ENCODE measurements at regions not wholly inside any gene's neighbourhood (a gene's known extent, or its start where the extent isn't known, plus 50 kb on each side); places are given as distances from the start of the nearest gene placed in this dataset.

- no peak overlapping the region for H3K4me3 Mint-ChIP-seq
- peaks cover 78% of the 10 kb centered on the region for H3K4me1 Mint-ChIP-seq
- POLR2A ChIA-PET, result no interaction called here
- ATAC-seq (no peak; the same call in 1 of the 2 replicates), DNase-seq (ENCODE audit: low spot score) (no peak)
- no peak for TF ChIP-seq NR1H2 (CRISPR knock-in tag; IDR thresholded peaks at IDR 0.05)
- TF ChIP-seq OVOL2 (CRISPR knock-in tag; IDR thresholded peaks at IDR 0.05; ENCODE audit: borderline replicate concordance), result no peak
- no peak for TF ChIP-seq TCF7 (CRISPR knock-in tag; IDR thresholded peaks at IDR 0.05; ENCODE audit: low read depth)
- no peak for TF ChIP-seq CREM (CRISPR knock-in tag; IDR thresholded peaks at IDR 0.05)
- no peaks in the 10 kb centered on the region for H3K9me3 Mint-ChIP-seq
- H3K27ac Mint-ChIP-seq, result peak overlapping the region; percentile 85; the same call in 1 of the 2 replicates
- H3K27me3 Mint-ChIP-seq (ENCODE audit: low read depth), result no peaks in the 10 kb centered on the region
- CTCF ChIA-PET, result interaction anchor here (0.9 kb wide), 1 partner anchor 46 kb away, joined by 5 read pairs; no protein-coding TSS in a partner anchor
- H3K36me3 Mint-ChIP-seq, result no peaks in the 10 kb centered on the region
Measured at GRCh38 chr9:110103257-110103656, 104.7 kb downstream of the C9orf152 start.

GRCh38 chr9:110104261-110104809, 103.6 kb downstream of the C9orf152 start:
- Mint-ChIP-seq H3K4me3 (no peak overlapping the region), H3K4me1 (peaks cover 77% of the 10 kb centered on the region), H3K27ac (peak overlapping the region; percentile 36; the same call in 1 of the 2 replicates), H3K36me3 (no peaks in the 10 kb centered on the region), H3K27me3 (ENCODE audit: low read depth) (no peaks in the 10 kb centered on the region), H3K9me3 (no peaks in the 10 kb centered on the region)
- ATAC-seq, result peak; percentile 41
- TF ChIP-seq EMX1 (CRISPR knock-in tag; IDR thresholded peaks at IDR 0.05), result no peak
- TF ChIP-seq SOX15 (CRISPR knock-in tag; IDR thresholded peaks at IDR 0.05), result no peak
- CTCF ChIA-PET, result interaction anchor here (0.9 to 1.9 kb wide), 2 partner anchors 39 to 450 kb away, joined by 3 to 6 read pairs; no protein-coding TSS in a partner anchor
- POLR2A ChIA-PET, result interaction anchor here (0.7 to 1.3 kb wide), 3 partner anchors 8 to 55 kb away, joined by 3 read pairs; no protein-coding TSS in a partner anchor
- no peak for DNase-seq (ENCODE audit: low spot score)

GRCh38 chr9:110105107-110105506, 102.9 kb downstream of the C9orf152 start:
- CTCF ChIA-PET, result interaction anchor here (1.9 kb wide), 1 partner anchor 38 kb away, joined by 6 read pairs; no protein-coding TSS in a partner anchor
- POLR2A ChIA-PET, result interaction anchor here (0.7 to 1.3 kb wide), 3 partner anchors 9 to 56 kb away, joined by 3 read pairs; no protein-coding TSS in a partner anchor
- Mint-ChIP-seq H3K27ac (no peak overlapping the region), H3K9me3 (no peaks in the 10 kb centered on the region), H3K4me3 (no peak overlapping the region), H3K27me3 (ENCODE audit: low read depth) (no peaks in the 10 kb centered on the region), H3K4me1 (peaks cover 78% of the 10 kb centered on the region), H3K36me3 (no peaks in the 10 kb centered on the region)
- DNase-seq (ENCODE audit: low spot score) (no peak), ATAC-seq (no peak)
- no peak for TF ChIP-seq ATF2 (CRISPR knock-in tag; IDR thresholded peaks at IDR 0.05; ENCODE audit: borderline replicate concordance, low read depth)
- no peak for TF ChIP-seq ARID4B (CRISPR knock-in tag; IDR thresholded peaks at IDR 0.05; ENCODE audit: borderline replicate concordance)
- TF ChIP-seq, protein P1, sequence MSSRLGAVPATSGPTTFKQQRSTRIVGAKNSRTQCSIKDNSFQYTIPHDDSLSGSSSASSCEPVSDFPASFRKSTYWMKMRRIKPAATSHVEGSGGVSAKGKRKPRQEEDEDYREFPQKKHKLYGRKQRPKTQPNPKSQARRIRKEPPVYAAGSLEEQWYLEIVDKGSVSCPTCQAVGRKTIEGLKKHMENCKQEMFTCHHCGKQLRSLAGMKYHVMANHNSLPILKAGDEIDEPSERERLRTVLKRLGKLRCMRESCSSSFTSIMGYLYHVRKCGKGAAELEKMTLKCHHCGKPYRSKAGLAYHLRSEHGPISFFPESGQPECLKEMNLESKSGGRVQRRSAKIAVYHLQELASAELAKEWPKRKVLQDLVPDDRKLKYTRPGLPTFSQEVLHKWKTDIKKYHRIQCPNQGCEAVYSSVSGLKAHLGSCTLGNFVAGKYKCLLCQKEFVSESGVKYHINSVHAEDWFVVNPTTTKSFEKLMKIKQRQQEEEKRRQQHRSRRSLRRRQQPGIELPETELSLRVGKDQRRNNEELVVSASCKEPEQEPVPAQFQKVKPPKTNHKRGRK (CRISPR knock-in tag; IDR thresholded peaks at IDR 0.05; ENCODE audit: borderline replicate concordance), result no peak
- TF ChIP-seq, protein P2, sequence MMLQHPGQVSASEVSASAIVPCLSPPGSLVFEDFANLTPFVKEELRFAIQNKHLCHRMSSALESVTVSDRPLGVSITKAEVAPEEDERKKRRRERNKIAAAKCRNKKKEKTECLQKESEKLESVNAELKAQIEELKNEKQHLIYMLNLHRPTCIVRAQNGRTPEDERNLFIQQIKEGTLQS (CRISPR knock-in tag; conservative IDR thresholded peaks at IDR 0.05), result no peak
- no peak for TF ChIP-seq RORB (CRISPR knock-in tag; IDR thresholded peaks at IDR 0.05)

Measured in WTC11 (cell line).